ENCODE measurements at regions not wholly inside any gene's neighbourhood (a gene's known extent, or its start where the extent isn't known, plus 50 kb on each side); places are given as distances from the start of the nearest gene placed in this dataset.

GRCh38 chr9:89969881-89970639 is 365.2 kb downstream of the GADD45G start:
- Histone ChIP-seq H3K4me1 (ENCODE audit: control insufficient read depth, insufficient read depth, low read length) (no peaks in the 10 kb centered on the region), H3K4me3 (ENCODE audit: low read depth, low read length) (no peak overlapping the region), H3K9ac (ENCODE audit: low read length) (no peak overlapping the region), H3K9me3 (ENCODE audit: control insufficient read depth, insufficient read depth, low read depth, low read length) (no peaks in the 10 kb centered on the region), H3K27ac (ENCODE audit: low read depth, low read length) (no peak overlapping the region), H3K27me3 (ENCODE audit: control insufficient read depth, insufficient read depth, low read length) (no peaks in the 10 kb centered on the region), H3K36me3 (ENCODE audit: control insufficient read depth, insufficient read depth, low read length) (no peaks in the 10 kb centered on the region)

- Histone ChIP-seq H3K4me1 (ENCODE audit: control insufficient read depth, insufficient read depth, low read length) (no peaks in the 10 kb centered on the region), H3K36me3 (ENCODE audit: control insufficient read depth, insufficient read depth, low read length) (no peaks in the 10 kb centered on the region), H3K27ac (ENCODE audit: low read depth, low read length) (no peak overlapping the region), H3K9ac (ENCODE audit: low read length) (no peak overlapping the region), H3K4me3 (ENCODE audit: low read depth, low read length) (no peak overlapping the region), H3K27me3 (ENCODE audit: control insufficient read depth, insufficient read depth, low read length) (no peaks in the 10 kb centered on the region), H3K9me3 (ENCODE audit: control insufficient read depth, insufficient read depth, low read depth, low read length) (no peaks in the 10 kb centered on the region)
These were observed 365.9 kb downstream of the GADD45G start for GRCh38 chr9:89970701-89971100.

GRCh38 chr9:89972535-89972934 is 367.7 kb downstream of the GADD45G start:
- Histone ChIP-seq H3K27me3 (ENCODE audit: control insufficient read depth, insufficient read depth, low read length) (no peaks in the 10 kb centered on the region), H3K4me3 (ENCODE audit: low read depth, low read length) (no peak overlapping the region), H3K4me1 (ENCODE audit: control insufficient read depth, insufficient read depth, low read length) (no peaks in the 10 kb centered on the region), H3K27ac (ENCODE audit: low read depth, low read length) (no peak overlapping the region), H3K9ac (ENCODE audit: low read length) (no peak overlapping the region), H3K9me3 (ENCODE audit: control insufficient read depth, insufficient read depth, low read depth, low read length) (no peaks in the 10 kb centered on the region), H3K36me3 (ENCODE audit: control insufficient read depth, insufficient read depth, low read length) (no peaks in the 10 kb centered on the region)

- Histone ChIP-seq H3K27me3 (ENCODE audit: control insufficient read depth, insufficient read depth, low read length) (no peaks in the 10 kb centered on the region), H3K4me1 (ENCODE audit: control insufficient read depth, insufficient read depth, low read length) (no peaks in the 10 kb centered on the region), H3K36me3 (ENCODE audit: control insufficient read depth, insufficient read depth, low read length) (no peaks in the 10 kb centered on the region), H3K27ac (ENCODE audit: low read depth, low read length) (no peak overlapping the region), H3K9me3 (ENCODE audit: control insufficient read depth, insufficient read depth, low read depth, low read length) (no peaks in the 10 kb centered on the region), H3K9ac (ENCODE audit: low read length) (no peak overlapping the region), H3K4me3 (ENCODE audit: low read depth, low read length) (no peak overlapping the region)
These were observed 369.8 kb downstream of the GADD45G start for GRCh38 chr9:89974582-89974981.

- no peaks in the 10 kb centered on the region for H3K9me3 ChIP-seq (ENCODE audit: control insufficient read depth, insufficient read depth, low read depth, low read length)
- no peaks in the 10 kb centered on the region for H3K36me3 ChIP-seq (ENCODE audit: control insufficient read depth, insufficient read depth, low read length)
- no peak overlapping the region for H3K4me3 ChIP-seq (ENCODE audit: low read depth, low read length)
- H3K27ac ChIP-seq (ENCODE audit: low read depth, low read length), result no peak overlapping the region
- no peaks in the 10 kb centered on the region for H3K27me3 ChIP-seq (ENCODE audit: control insufficient read depth, insufficient read depth, low read length)
- no peaks in the 10 kb centered on the region for H3K4me1 ChIP-seq (ENCODE audit: control insufficient read depth, insufficient read depth, low read length)
- no peak overlapping the region for H3K9ac ChIP-seq (ENCODE audit: low read length)
These were observed 370.2 kb downstream of the GADD45G start for GRCh38 chr9:89975024-89975423.

GRCh38 chr9:89975630-89976029 is 370.8 kb downstream of the GADD45G start:
- no peak overlapping the region for H3K4me3 ChIP-seq (ENCODE audit: low read depth, low read length)
- no peaks in the 10 kb centered on the region for H3K27me3 ChIP-seq (ENCODE audit: control insufficient read depth, insufficient read depth, low read length)
- no peaks in the 10 kb centered on the region for H3K9me3 ChIP-seq (ENCODE audit: control insufficient read depth, insufficient read depth, low read depth, low read length)
- no peak overlapping the region for H3K9ac ChIP-seq (ENCODE audit: low read length)
- H3K36me3 ChIP-seq (ENCODE audit: control insufficient read depth, insufficient read depth, low read length), result no peaks in the 10 kb centered on the region
- H3K27ac ChIP-seq (ENCODE audit: low read depth, low read length), result no peak overlapping the region
- no peaks in the 10 kb centered on the region for H3K4me1 ChIP-seq (ENCODE audit: control insufficient read depth, insufficient read depth, low read length)

- H3K4me1 ChIP-seq (ENCODE audit: control insufficient read depth, insufficient read depth, low read length), result no peaks in the 10 kb centered on the region
- no peak overlapping the region for H3K27ac ChIP-seq (ENCODE audit: low read depth, low read length)
- H3K9me3 ChIP-seq (ENCODE audit: control insufficient read depth, insufficient read depth, low read depth, low read length), result no peaks in the 10 kb centered on the region
- no peak overlapping the region for H3K9ac ChIP-seq (ENCODE audit: low read length)
- H3K36me3 ChIP-seq (ENCODE audit: control insufficient read depth, insufficient read depth, low read length), result no peaks in the 10 kb centered on the region
- H3K27me3 ChIP-seq (ENCODE audit: control insufficient read depth, insufficient read depth, low read length), result 0 out of 2 replicates have a peak, but pooled peaks cover 2% of the 10 kb centered on the region
- no peak overlapping the region for H3K4me3 ChIP-seq (ENCODE audit: low read depth, low read length)
These were observed 373.4 kb downstream of the GADD45G start for GRCh38 chr9:89978185-89978584.

- no peaks in the 10 kb centered on the region for H3K36me3 ChIP-seq (ENCODE audit: control insufficient read depth, insufficient read depth, low read length)
- 0 out of 2 replicates have a peak, but pooled peaks cover 2% of the 10 kb centered on the region for H3K27me3 ChIP-seq (ENCODE audit: control insufficient read depth, insufficient read depth, low read length)
- no peak overlapping the region for H3K9ac ChIP-seq (ENCODE audit: low read length)
- no peak overlapping the region for H3K4me3 ChIP-seq (ENCODE audit: low read depth, low read length)
- no peak overlapping the region for H3K27ac ChIP-seq (ENCODE audit: low read depth, low read length)
- no peaks in the 10 kb centered on the region for H3K9me3 ChIP-seq (ENCODE audit: control insufficient read depth, insufficient read depth, low read depth, low read length)
- no peaks in the 10 kb centered on the region for H3K4me1 ChIP-seq (ENCODE audit: control insufficient read depth, insufficient read depth, low read length)
These were observed 375.8 kb downstream of the GADD45G start for GRCh38 chr9:89980600-89980999.

- no peaks in the 10 kb centered on the region for H3K9me3 ChIP-seq (ENCODE audit: control insufficient read depth, insufficient read depth, low read depth, low read length)
- no peaks in the 10 kb centered on the region for H3K36me3 ChIP-seq (ENCODE audit: control insufficient read depth, insufficient read depth, low read length)
- H3K4me1 ChIP-seq (ENCODE audit: control insufficient read depth, insufficient read depth, low read length), result no peaks in the 10 kb centered on the region
These were observed 377.2 kb downstream of the GADD45G start for GRCh38 chr9:89982016-89982415.

GRCh38 chr9:89983411-89983810 is 378.6 kb downstream of the GADD45G start:
- 0 out of 2 replicates have a peak, but pooled peaks cover 2% of the 10 kb centered on the region for H3K27me3 ChIP-seq (ENCODE audit: control insufficient read depth, insufficient read depth, low read length)
- no peaks in the 10 kb centered on the region for H3K36me3 ChIP-seq (ENCODE audit: control insufficient read depth, insufficient read depth, low read length)
- no peak overlapping the region for H3K9ac ChIP-seq (ENCODE audit: low read length)

More at GRCh38 chr9:89982016-89982415, 377.2 kb downstream of the GADD45G start:
- H3K27ac ChIP-seq (ENCODE audit: low read depth, low read length), result no peak overlapping the region
- no peak overlapping the region for H3K9ac ChIP-seq (ENCODE audit: low read length)
- H3K27me3 ChIP-seq (ENCODE audit: control insufficient read depth, insufficient read depth, low read length), result 0 out of 2 replicates have a peak, but pooled peaks cover 2% of the 10 kb centered on the region
- no peak overlapping the region for H3K4me3 ChIP-seq (ENCODE audit: low read depth, low read length)

GRCh38 chr9:89984214-89984613 is 379.4 kb downstream of the GADD45G start:
- H3K9me3 ChIP-seq (ENCODE audit: control insufficient read depth, insufficient read depth, low read depth, low read length), result no peaks in the 10 kb centered on the region
- H3K4me1 ChIP-seq (ENCODE audit: control insufficient read depth, insufficient read depth, low read length), result no peaks in the 10 kb centered on the region
- no peak overlapping the region for H3K27ac ChIP-seq (ENCODE audit: low read depth, low read length)
- H3K9ac ChIP-seq (ENCODE audit: low read length), result no peak overlapping the region
- 0 out of 2 replicates have a peak, but pooled peaks cover 2% of the 10 kb centered on the region for H3K27me3 ChIP-seq (ENCODE audit: control insufficient read depth, insufficient read depth, low read length)
- H3K4me3 ChIP-seq (ENCODE audit: low read depth, low read length), result no peak overlapping the region
- H3K36me3 ChIP-seq (ENCODE audit: control insufficient read depth, insufficient read depth, low read length), result no peaks in the 10 kb centered on the region

More at GRCh38 chr9:89983411-89983810, 378.6 kb downstream of the GADD45G start:
- Histone ChIP-seq H3K27ac (ENCODE audit: low read depth, low read length) (no peak overlapping the region), H3K9me3 (ENCODE audit: control insufficient read depth, insufficient read depth, low read depth, low read length) (no peaks in the 10 kb centered on the region), H3K4me1 (ENCODE audit: control insufficient read depth, insufficient read depth, low read length) (no peaks in the 10 kb centered on the region), H3K4me3 (ENCODE audit: low read depth, low read length) (no peak overlapping the region)

Data from HUES6 (cell line).